Right atrium auricular region (tissue), 2 donors: ENCODE measurements at regions not wholly inside any gene's neighbourhood (a gene's known extent, or its start where the extent isn't known, plus 50 kb on each side); places are given as distances from the start of the nearest gene placed in this dataset.

Source experiments
- DNase-seq: peaks from one replicate; pipeline ENCODE4 v3.0.0-alpha.2; 2019; ENCODE audit warnings: low spot score
- H3K27ac ChIP-seq, 2 donors: fragments of 200-600 bp; sonication (generic); 1 replicate in 1 of 2; 2 replicates in 1 of 2; pipeline ENCODE4 v1.5.1; 2016 to 2019
- H3K27me3 ChIP-seq, 2 donors: fragments of 200-600 bp; sonication (generic); one replicate each; pipeline versions ENCODE4 v1.5.1 to v1.6.0; 2017 to 2019
- H3K36me3 ChIP-seq: fragments of 200-600 bp; sonication (generic); one replicate; pipeline ENCODE4 v1.5.1; 2016
- H3K4me1 ChIP-seq, 2 donors: fragments of 200-600 bp; sonication (generic); one replicate each; pipeline versions ENCODE4 v1.5.1 to v1.6.0; 2017 to 2019
- H3K4me3 ChIP-seq, 2 donors: fragments of 200-600 bp; sonication (generic); 1 replicate in 1 of 2; 2 replicates in 1 of 2; pipeline ENCODE4 v1.5.1; 2017 to 2019; ENCODE audit warnings: mild to moderate bottlenecking in 1 of 2, moderate library complexity in 1 of 2
- H3K9me3 ChIP-seq, 2 donors: fragments of 200-600 bp; sonication (generic); one replicate each; pipeline ENCODE4 v1.5.1; 2019
- CTCF ChIP-seq, 2 donors: fragments of 200-600 bp; sonication (generic); IDR thresholded peaks; one replicate each; pipeline ENCODE4 v1.5.1; 2019; ENCODE audit warnings: antibody characterized with exemption in 2 of 2

- H3K36me3 ChIP-seq = no peaks in the 10 kb centered on the region
- no peaks in the 10 kb centered on the region for H3K4me1 ChIP-seq
- H3K27me3 ChIP-seq = no peaks in the 10 kb centered on the region
- no peaks in the 10 kb centered on the region for H3K9me3 ChIP-seq
- no peak overlapping the region for H3K27ac ChIP-seq
- TF ChIP-seq CTCF (IDR thresholded peaks at IDR 0.05) = no peak
- H3K4me3 ChIP-seq = no peak overlapping the region
- no peak for DNase-seq
These were observed 297.9 kb downstream of the RDH14 start for GRCh38 chr2:18262601-18263000.

GRCh38 chr2:18253686-18254197 lies 306.7 kb downstream of the RDH14 start:
- Histone ChIP-seq H3K27ac (no peak overlapping the region), H3K4me1 (no peaks in the 10 kb centered on the region), H3K9me3 (peaks cover 0 to 7% of the 10 kb centered on the region in 2 donors), H3K4me3 (no peak overlapping the region), H3K36me3 (no peaks in the 10 kb centered on the region), H3K27me3 (no peaks in the 10 kb centered on the region)
- DNase-seq = no peak
- TF ChIP-seq CTCF (IDR thresholded peaks at IDR 0.05) = no peak

GRCh38 chr2:18251486-18251885 lies 309.0 kb downstream of the RDH14 start:
- no peaks in the 10 kb centered on the region for H3K4me1 ChIP-seq
- no peaks in the 10 kb centered on the region for H3K27me3 ChIP-seq
- no peaks in the 10 kb centered on the region for H3K36me3 ChIP-seq
- H3K4me3 ChIP-seq = no peak overlapping the region
- no peak for DNase-seq
- no peak overlapping the region for H3K27ac ChIP-seq
- H3K9me3 ChIP-seq = no peaks in the 10 kb centered on the region
- no peak for TF ChIP-seq CTCF (IDR thresholded peaks at IDR 0.05)

- Histone ChIP-seq H3K27me3 (no peaks in the 10 kb centered on the region), H3K9me3 (no peaks in the 10 kb centered on the region), H3K27ac (no peak overlapping the region), H3K4me3 (no peak overlapping the region), H3K4me1 (no peaks in the 10 kb centered on the region), H3K36me3 (no peaks in the 10 kb centered on the region)
- DNase-seq = no peak
- no peak for TF ChIP-seq CTCF (IDR thresholded peaks at IDR 0.05)
These were observed 313.0 kb downstream of the RDH14 start for GRCh38 chr2:18247282-18248110.

GRCh38 chr2:18245375-18245774 lies 315.1 kb downstream of the RDH14 start:
- no peak for DNase-seq
- no peaks in the 10 kb centered on the region for H3K9me3 ChIP-seq
- H3K27ac ChIP-seq = no peak overlapping the region
- TF ChIP-seq CTCF (IDR thresholded peaks at IDR 0.05) = no peak
- no peaks in the 10 kb centered on the region for H3K36me3 ChIP-seq
- H3K4me1 ChIP-seq = no peaks in the 10 kb centered on the region
- H3K4me3 ChIP-seq = no peak overlapping the region
- no peaks in the 10 kb centered on the region for H3K27me3 ChIP-seq
